RWPE1 (cell line): ENCODE measurements at regions not wholly inside any gene's neighbourhood (a gene's known extent, or its start where the extent isn't known, plus 50 kb on each side); places are given as distances from the start of the nearest gene placed in this dataset.
A peak's percentile ranks its signal among the peaks of the same experiment; 100 is the strongest.

Source experiments
- CTCF ChIA-PET: fragments of 350-600 bp; sonication (Branson Sonifier 250); formaldehyde crosslinking; extraction: SDS; loops from one replicate; lab custom pipeline; 2021; lab: Yijun Ruan, JAX
- POLR2A ChIA-PET: fragments of 400-600 bp; formaldehyde crosslinking; extraction: SDS; loops from one replicate; lab custom pipeline; 2020; ENCODE audit warnings: antibody characterized with exemption; ENCODE audit not compliant: low non-redundant PET; lab: Yijun Ruan, JAX
- DNase-seq: peaks from one replicate; pipeline ENCODE4 v3.0.0; 2012; ENCODE audit warnings: low spot score
- H3K27ac ChIP-seq: fragments of 450-650 bp; 2 replicates; pipeline ENCODE4 v1.5.1; 2017
- TF ChIP-seq, protein P1 (sequence below): fragments of 450-650 bp; conservative IDR thresholded peaks from 2 replicates; pipeline ENCODE4 v1.5.1; 2017; ENCODE audit warnings: low read depth, mild to moderate bottlenecking

DNA sequence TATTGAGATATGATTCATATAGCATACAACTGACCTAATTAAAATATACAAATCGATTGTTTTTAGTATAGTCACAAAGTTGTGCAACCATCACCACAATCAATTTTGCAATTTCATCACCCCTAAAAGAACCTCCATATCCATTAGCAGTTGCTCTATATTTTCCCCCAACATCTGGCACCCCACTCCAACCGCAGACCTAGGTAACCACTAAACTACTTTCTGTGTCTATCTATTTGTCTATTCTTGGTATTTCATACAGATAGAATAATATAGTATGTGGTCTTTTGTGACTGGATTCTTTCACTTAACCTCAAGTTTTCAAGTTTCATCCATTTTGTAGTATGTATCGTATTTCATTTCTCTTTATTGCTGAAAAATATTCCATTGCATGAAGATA, 126.0 kb upstream of the CRY1 start:
- TF ChIP-seq, protein P1, sequence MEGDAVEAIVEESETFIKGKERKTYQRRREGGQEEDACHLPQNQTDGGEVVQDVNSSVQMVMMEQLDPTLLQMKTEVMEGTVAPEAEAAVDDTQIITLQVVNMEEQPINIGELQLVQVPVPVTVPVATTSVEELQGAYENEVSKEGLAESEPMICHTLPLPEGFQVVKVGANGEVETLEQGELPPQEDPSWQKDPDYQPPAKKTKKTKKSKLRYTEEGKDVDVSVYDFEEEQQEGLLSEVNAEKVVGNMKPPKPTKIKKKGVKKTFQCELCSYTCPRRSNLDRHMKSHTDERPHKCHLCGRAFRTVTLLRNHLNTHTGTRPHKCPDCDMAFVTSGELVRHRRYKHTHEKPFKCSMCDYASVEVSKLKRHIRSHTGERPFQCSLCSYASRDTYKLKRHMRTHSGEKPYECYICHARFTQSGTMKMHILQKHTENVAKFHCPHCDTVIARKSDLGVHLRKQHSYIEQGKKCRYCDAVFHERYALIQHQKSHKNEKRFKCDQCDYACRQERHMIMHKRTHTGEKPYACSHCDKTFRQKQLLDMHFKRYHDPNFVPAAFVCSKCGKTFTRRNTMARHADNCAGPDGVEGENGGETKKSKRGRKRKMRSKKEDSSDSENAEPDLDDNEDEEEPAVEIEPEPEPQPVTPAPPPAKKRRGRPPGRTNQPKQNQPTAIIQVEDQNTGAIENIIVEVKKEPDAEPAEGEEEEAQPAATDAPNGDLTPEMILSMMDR = no peak
- POLR2A ChIA-PET = no interaction called here
- CTCF ChIA-PET = interaction anchor here (0.6 kb wide), 1 partner anchor 267 kb away, joined by 3 read pairs; no protein-coding TSS in a partner anchor
- H3K27ac ChIP-seq = no peak overlapping the region
- no peak for DNase-seq

DNA sequence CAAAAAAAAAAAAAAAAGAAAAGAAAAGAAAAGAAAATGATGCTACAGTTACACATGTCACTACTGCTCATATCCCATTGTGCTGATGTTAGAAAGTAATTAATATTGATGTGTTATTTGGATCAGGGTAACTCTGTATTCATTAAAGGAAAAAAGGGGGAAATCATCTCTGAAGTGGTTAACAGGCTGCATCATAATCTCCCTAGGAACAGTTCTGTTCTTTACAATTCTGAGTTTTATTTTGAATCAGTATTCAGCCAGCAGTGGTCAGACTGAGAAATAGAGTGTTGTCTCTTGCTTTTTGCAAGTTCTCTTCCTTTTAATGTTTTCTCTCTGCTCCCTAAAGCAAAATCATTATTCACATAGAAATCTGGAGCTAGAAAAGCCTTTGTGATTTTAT, 128.6 kb upstream of the CRY1 start:
- no peak overlapping the region for H3K27ac ChIP-seq
- DNase-seq = no peak
- POLR2A ChIA-PET = interaction anchor here (0.7 kb wide), 1 partner anchor 39 kb away, joined by 9 read pairs; no protein-coding TSS in a partner anchor
- CTCF ChIA-PET = interaction anchor here (0.6 kb wide), 1 partner anchor 527 kb away, joined by 3 read pairs; no protein-coding TSS in a partner anchor
- TF ChIP-seq, protein P1 = no peak

DNA sequence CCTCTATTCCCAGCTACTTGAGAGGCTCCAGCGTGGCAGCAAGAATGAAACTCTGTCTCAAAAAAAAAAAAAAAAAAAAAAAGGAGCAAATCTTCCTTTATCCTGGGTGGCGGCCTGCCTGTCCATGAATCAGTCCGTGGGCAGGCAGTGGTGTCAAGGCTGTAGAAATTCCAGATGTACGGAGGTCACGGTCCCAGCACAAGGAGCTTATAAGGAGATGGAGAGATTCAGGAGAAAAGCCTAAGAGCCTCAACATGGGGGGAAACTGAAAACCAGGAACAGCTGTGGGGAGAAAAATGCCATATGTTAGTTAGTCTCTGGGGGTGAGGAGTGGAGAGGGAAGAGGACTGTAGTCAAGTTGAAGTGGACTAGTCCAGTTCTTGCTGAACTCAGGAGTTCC, 130.5 kb upstream of the CRY1 start:
- ChIA-PET CTCF (no interaction called here), POLR2A (interaction anchor here (0.6 kb wide), 1 partner anchor 518 kb away, joined by 3 read pairs; no protein-coding TSS in a partner anchor)
- H3K27ac ChIP-seq = no peak overlapping the region
- TF ChIP-seq, protein P1 = no peak
- DNase-seq = no peak

DNA sequence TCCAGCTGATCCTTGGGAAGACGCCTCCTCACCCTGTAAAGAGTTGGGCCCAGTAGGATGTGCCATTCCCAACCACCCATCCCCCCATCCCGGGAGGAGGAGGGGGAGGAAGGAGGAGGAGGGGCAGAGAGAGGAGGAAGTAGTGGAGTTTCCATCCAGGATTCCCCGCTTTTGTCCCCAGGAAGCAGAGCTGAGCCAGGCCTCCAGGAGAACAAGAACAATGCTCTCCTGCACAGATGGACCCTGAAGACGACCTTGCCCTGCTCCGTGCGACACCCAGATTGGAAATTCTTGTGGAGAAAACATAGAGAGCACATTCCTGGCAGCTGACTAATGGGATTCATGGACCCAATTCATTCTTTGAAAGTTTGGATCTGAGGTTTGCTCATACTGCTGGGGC, 132.3 kb upstream of the CRY1 start:
- CTCF ChIA-PET = no interaction called here
- no peak overlapping the region for H3K27ac ChIP-seq
- TF ChIP-seq, protein P1 = no peak
- peak; percentile 10 for DNase-seq
- POLR2A ChIA-PET = no interaction called here

DNA sequence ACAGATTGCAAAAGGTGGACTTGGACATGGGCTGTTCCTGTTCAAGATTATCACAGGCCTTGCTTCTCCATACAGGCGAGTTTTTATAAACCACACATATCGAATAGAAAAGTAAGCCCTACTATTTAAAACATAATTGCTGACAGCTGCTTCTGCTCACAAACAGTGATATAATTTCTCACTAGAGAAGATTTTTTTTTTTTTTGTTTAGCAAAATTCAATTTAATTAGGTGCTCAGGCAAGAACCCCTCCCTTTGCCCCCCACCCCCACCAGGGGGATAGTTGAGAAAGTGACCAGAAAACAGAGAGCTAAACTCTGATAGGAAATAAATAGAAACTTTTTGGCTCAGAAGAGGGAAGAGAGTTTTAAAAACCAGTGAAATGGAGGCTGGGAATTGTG, 132.8 kb upstream of the CRY1 start:
- no peak overlapping the region for H3K27ac ChIP-seq
- ChIA-PET CTCF (no interaction called here), POLR2A (no interaction called here)
- DNase-seq = no peak
- TF ChIP-seq, protein P1 = no peak

DNA sequence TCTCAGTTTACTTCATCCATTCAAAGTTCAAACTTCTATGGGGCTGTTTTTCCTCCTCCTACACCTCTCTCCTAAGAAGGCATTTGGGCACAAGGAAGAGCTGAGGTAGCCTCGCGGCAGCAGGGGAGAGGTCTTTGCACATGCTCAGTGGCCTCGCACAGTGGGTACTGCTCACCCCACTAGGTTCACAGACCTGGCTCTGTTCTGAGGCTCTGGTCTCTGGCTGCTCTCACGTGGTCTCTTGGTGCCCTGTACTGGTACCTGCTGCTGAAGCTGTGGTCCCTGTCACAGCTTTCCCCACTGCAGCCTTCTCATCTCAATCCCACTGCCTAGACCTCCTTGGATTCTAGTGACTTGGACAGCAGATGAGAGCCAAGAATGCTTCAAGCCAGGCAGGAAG, 134.7 kb upstream of the CRY1 start:
- no peak for DNase-seq

More for the DNA sequence above, 134.7 kb upstream of the CRY1 start:
- H3K27ac ChIP-seq = no peak overlapping the region
- CTCF ChIA-PET = no interaction called here
- POLR2A ChIA-PET = no interaction called here
- TF ChIP-seq, protein P1 = no peak
